DMS53 treated with DMSO at 0.1 percent for 48 hours (cell line): ENCODE measurements at regions not wholly inside any gene's neighbourhood (a gene's known extent, or its start where the extent isn't known, plus 50 kb on each side); places are given as distances from the start of the nearest gene placed in this dataset.
"Not testable (repeated sequence)": the region's sequence is repeated elsewhere in the genome, so short reads cannot be mapped to it uniquely, and the experiment has no call there.

ENCODE experiments used
- DNase-seq: peaks from one replicate; lab custom pipeline; 2025; ENCODE audit not compliant: unreplicated experiment; lab: John Stamatoyannopoulos, UW

DNA sequence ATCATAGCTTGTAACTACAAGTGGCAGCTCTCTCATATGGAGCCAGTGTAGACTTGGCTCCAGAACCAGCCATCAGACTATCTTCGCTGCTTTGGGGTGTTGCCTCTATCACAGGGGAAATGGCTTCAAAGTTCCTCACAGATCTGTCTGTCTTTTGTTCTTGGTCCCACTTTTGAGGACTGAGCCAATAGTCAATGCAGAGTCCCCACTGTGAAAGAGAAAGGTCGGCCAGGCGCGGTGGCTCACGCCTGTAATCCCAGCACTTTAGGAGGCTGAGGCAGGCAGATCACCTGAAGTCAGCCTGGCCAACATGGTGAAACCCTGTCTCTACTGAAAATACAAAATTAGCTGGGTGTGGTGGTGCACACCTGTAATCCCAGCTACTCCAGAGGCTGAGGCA lies 86.9 kb upstream of the FZD7 start:
- DNase-seq, result not testable (repeated sequence)

DNA sequence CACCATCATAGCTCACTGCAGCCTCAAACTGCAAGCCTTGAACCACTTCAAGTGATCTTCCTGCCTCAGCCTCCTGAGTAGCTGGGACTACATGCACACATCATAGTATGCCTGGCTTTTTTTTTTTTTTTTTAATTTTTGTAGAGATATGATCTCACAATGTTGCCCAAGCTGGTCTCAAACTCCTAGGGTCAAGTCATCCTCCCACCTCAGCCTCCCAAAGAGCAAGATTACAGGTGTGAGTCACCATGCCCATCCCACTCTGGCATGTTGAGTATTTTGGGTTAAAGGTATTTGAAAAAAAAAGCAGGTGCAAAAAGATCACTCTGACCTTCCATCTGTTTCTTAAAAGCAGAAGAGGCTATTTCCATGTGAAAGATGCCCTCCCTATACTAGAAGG lies 86.4 kb upstream of the FZD7 start:
- DNase-seq, result no peak

DNA sequence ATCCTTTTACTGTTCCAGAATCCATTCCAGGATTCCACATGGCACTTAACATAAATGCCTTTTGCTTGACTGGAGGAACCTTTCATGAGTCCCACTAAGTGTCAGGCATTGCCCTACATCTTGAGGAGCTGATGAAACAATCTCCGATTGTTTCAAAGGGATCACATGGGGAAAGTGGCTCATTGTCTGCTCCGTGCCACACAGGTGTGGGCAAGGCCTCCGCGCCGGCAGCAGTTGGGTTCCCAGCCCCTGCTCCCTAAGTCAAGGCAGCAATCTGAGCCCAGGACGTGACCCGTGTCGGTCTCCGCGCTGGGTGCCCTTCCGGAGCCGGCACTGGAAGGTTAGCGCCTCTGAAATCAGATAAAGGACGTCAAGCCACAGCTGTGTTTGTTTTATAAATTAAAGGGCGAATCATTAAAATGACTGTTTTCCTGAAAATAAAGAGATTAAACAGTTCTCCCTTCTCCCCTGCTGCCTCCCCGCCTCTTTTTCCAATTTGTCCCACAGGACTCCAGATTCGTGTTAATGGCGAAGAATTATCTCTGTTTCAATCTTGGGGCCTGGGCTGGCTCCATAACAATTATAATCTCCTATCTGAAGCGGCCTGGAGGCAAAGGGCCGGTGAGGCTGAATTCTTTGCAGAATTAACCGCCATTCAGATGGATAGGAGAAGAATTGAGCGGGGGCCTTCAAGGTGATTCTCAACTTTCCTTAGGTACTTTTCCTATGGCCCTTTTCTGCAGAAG lies 84.3 kb upstream of the FZD7 start:
- DNase-seq, result no peak

DNA sequence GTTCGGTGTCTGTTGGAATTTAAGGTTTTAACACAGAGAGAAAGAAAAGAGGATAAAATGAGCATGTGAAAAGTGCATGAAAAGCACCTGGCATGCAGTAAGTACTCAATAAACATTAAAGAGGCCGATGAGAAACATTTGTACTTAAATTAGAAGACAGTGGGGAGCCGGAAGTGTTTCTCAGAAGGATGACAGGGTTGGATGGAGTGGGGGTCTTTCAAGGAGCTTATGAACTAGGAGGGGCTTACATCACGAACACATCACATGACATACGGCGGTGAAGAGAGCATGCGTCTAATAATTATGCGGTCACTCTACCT lies 83.8 kb upstream of the FZD7 start:
- no peak for DNase-seq

DNA sequence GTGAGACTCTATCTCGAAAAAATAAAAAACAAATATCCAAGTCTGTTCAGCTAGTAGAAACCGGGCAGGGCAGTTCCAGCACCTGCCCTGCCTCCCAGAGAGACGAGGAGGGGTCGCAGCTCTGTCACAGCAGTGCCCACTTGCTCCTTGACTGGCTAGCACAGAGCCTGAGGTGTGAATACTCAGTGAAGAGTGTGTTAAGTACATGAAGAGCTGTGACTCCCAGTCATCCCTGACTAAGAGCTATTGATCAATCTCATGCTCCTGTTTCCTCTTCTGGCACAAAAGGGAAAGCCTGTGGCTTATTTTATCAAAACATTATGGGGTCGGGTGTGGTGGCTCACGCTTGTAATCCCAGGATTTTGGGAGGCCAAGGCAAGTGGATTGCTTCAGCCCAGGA lies 83.0 kb upstream of the FZD7 start:
- DNase-seq, result no peak

DNA sequence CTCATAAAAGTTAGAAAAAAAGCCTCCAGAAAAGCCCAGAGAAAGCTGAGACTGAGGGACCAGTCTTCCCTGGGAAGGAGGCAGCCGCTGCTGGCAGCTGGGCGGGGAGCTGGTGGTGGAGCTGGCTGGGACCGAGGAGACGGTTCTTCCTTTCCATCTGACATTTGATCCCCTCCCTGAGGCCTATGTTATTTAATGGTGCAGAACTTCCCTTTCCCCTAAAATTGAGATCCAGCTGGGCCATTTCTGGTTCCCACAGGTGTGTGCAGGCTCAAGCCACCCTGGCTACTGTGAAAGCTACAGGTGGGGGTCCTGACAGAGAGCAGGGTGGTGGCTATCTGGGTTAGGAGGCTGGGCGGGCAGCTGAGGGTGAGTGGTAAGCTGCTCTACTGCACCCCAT lies 81.5 kb upstream of the FZD7 start:
- DNase-seq, result no peak

DNA sequence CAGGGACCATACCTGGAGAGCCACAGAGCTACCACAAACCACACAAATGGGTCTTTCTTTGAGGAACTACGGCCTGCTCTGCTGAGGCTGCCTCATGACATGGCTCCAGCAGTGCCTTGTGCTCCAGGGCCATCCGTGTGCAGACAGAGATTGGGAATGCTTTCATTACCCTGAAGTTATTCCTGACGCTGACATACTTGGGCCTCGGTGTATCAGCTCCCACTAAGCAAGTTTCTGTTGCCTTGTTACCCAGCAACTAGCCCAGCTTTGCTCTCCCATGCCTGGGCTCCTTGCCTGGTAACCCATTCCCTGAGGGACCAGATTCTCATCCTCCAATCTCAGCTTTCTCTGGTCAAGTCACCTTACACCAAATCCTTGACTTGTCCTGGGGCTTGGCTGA lies 80.3 kb upstream of the FZD7 start:
- no peak for DNase-seq

DNA sequence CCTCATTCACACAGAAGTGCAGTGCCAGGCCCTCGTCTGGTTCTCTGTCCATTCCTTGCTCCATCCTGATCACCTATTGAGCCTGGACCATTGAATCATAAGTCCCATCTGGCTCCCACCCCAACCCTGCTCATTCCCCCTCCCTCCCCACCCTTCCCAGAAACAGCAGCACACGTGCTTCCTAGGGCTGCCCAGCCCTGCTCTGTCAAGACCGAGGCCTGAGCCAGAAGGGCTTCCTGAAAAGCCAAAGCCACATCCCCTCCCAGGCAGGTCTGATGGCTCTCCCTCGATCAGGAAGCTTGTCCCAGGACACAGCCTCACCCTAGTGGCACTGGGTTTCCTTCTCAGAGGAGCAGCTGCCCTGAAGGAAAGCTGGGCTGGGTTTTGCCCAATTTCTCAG lies 79.8 kb upstream of the FZD7 start:
- no peak for DNase-seq

DNA sequence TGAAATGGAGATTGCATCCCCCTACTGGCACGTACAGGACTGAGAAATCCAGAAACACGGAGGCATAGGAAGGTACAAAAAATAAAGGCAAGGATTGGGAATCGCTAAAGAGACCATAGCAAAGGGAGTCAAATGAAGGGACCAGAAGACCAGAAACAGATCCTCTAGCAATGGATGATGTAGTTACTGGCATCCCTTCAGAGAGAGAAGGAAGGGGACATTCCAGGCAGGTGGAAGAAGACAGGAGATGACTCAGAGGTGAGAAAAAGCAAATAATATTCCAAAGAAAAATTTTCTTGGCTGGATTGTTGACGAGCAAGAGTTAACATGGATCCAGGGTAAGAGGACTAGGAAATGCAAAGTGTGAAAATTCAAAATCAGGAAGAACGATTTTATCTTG lies 78.4 kb upstream of the FZD7 start:
- no peak for DNase-seq

DNA sequence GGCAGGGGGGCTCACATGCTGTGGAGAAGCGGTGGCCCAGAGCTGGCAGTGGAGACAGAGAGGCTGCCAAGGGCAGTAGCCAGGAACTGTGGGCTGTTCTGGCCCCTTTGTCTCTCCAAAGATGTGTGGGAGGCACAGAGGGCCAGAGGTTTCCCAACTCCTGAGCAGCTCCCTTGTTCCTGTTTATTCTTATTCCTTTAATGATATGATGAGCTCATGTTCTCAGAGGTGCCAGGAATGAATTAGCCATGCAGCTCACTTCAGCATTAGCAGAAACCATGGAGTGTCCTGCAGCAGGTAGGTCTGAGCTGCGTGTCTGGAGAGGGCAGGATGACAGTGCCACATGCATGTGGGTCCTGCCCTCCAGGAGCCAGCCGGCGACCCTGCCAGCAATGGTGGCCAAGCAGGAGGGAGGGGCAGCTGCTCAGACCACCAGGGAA lies 77.9 kb upstream of the FZD7 start:
- DNase-seq, result peak; percentile 10

DNA sequence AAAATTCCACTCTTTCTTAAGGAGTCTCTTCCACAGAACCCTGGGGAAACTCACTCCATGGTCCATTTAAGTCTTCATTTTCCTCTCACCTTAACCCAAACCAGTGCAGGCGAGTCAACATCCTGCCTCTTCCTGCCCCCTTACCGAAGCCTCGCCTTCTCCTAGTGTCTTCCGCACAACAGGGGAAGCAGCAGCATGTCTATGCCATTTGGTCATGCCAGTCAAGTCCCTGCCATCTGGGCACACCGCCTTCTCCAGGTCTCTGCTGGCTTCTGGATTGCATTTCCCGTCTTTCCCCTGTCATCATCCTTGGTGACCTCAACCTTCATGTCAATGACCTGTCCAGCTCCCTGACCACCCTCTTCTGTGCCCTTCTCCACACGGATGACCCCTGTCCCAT lies 77.3 kb upstream of the FZD7 start:
- no peak for DNase-seq

DNA sequence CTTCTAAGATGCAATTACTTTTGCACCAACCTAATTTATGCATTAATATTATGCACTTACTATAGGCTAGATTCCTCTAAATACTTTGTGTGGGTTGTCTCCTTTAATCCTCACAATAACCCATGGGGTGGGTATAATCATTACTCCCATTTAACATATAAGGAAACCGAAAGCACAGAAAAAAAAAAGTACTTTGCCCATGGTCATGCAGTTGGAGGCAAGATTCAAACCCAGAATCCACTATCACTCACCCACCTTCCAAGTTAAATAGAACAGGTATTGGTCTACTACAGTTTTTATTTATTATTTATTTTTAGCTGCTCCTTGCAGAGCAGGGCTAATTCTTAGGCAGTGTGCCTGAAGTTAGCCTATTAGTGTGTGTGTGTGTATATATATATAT lies 76.6 kb upstream of the FZD7 start:
- no peak for DNase-seq

DNA sequence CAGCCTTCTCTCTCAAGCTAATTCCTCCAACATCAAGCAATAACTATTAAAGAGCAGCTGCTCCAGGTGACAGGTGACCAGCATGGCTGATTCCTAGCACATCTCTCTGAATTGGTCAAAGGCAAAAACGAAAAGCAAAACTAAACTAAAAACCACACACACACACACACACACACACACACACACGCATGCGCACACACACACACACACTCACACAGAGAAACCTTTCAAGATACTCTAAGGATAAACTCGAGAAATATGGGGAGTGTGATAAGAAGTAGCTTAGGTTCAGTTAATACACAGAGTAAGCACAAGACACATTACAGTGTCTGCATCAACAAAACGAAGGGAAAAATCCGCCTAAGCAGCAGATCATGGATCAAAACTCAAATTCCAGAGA lies 74.5 kb upstream of the FZD7 start:
- DNase-seq, result no peak

DNA sequence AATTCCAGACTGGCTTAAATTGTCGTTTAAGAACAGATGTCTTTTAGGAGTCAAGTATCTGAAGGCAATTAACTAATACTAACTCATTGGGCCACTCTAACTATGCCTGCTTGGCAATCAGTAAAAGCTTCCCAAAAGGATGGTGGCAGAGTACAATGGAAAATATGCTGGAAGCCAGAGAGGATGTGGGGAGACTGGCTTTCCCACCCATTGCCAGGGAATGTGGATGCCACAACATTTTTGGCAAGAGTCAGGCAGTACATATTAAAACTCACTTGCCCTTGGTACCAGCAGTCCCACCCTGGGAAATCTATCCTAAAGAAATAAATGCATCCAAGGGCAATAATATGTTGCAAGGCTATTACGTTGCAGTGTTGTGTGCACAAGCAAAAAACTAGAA lies 74.0 kb upstream of the FZD7 start:
- no peak for DNase-seq

DNA sequence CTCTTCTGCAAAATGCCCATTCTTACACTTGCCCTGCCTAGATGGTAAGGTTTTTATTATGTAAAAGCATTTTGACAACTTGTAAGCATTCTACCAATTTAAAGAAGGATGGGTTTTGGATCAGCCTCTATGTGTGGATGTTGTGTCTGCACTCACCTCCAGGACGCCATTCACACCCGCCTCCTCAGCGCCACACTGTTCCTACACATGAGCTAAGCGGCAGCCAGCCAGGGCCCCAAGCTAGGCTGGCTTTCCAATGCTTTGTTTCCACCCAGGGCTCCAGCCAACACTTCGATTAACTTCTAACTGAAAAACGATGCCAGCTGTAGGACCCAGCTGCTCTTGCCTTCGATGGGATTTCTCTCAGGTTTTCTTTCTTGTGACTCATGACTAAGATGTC lies 73.3 kb upstream of the FZD7 start:
- no peak for DNase-seq

DNA sequence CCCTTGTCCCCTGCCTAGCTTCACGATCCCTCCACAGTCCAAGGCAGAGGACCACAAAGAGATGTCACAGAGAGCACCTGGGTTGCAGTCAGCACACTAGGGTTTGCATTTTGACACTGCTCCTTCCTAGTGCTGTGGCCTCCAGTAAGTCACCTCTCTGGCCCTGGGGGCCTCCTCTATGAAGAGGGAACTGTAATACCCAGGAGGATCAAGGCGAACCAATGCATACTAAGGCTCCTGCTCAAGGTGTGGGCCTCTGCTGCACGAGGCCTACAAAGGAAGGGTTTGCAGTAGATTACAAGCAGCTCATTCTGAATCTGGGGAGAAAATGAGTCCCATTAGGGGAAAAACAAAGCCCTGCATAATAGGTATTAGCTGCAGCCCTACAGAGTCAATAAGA lies 72.3 kb upstream of the FZD7 start:
- no peak for DNase-seq

DNA sequence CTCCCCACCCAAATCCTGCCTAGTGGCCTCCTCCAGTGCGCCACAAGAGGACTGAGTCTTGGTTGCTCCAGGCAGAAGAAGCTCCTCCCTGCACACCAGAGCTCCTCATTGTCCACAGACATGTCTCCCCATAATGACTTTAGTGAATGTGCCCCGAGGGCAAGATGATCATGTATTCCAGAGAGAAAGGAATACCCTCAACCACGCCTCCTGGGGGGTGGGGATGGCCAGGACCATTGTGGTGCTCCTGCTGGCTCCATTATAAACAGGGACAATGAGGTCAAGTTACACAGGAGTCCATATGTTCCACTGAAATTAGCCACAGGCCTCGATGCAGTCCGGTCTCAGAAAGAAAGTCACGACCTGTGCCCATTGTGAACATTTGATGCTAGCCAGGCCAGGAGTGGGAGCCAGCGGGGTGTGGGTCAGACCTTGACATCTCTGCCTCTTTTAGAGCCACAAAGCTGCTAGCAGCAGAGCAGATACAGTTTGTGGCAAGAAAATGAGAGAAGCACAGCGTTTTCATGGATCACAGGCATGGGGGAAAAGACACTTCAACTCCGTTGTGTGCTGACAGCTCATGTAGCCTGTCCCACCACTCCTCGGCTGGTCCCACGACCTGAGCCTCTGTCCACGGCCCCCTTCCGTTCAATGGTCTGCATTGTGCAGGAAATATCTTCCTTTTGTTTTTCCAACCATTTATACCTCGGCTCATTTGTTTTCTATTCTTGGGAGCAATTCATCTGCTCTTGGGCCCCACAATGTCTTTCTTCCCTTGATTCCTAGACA lies 70.7 kb upstream of the FZD7 start:
- no peak for DNase-seq

DNA sequence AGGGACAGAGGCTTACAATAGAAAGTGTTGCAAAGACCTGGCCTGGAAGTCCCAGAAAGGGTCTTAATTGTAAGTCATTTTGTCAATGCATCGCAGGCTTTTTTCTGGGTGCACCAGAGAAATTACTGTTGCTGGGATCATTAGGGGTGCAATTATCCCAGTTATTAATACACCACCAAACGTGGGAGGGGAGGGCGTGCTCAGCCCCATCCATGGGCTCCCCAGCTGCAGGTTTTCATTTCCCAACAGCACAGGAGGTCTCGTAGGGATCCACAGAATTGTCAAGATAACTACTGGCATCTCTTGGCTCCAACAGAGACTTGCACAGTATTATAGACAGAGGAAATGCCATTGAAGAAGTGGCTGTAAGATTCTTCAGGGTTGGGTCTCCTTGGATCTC lies 69.6 kb upstream of the FZD7 start:
- no peak for DNase-seq

DNA sequence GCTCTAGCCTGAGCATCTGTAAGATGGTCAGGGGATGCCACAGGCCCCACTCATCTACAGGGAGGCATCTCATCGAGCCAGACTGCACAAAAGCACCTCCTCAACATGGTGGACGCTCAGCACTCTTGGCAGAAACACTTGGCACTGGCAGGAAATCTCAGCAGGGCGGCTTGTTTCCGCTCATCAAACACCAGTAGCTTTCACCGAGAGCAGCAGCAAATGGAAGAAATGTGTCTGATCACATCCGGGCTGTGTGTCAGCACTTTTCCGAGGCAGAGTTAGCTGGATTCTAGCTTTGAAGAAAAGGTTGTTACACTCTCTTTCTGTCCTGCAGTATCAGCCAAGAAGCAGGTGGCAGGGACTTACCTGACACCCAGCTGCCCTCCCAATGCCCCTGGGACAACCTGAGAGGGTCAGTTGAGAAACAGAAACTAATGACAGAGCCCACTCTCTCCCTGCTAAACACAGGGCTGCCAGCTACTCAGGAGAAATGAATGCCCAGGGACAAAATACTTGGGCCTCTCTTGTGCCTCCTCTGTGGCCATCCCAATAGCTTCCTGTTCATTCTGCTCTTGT lies 68.9 kb upstream of the FZD7 start:
- DNase-seq, result no peak

DNA sequence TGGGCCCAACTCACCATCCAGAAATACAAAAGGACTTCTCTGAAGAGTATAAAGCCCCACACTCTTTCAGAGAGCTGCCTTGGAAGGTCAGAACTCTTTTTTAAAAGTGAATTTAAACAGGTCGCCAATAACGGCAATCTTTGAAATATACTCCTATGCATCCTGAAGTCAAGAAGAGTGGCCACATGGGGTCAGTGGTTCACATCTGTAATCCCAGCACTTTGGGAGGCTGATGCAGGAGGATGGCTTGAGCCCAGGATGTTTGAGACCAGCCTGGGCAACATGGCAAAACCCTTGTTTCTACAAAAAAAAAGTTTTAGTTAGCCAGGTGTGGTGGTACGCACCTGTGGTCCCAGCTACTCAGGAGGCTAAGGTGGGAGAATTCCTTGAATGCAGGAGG lies 68.1 kb upstream of the FZD7 start:
- no peak for DNase-seq

DNA sequence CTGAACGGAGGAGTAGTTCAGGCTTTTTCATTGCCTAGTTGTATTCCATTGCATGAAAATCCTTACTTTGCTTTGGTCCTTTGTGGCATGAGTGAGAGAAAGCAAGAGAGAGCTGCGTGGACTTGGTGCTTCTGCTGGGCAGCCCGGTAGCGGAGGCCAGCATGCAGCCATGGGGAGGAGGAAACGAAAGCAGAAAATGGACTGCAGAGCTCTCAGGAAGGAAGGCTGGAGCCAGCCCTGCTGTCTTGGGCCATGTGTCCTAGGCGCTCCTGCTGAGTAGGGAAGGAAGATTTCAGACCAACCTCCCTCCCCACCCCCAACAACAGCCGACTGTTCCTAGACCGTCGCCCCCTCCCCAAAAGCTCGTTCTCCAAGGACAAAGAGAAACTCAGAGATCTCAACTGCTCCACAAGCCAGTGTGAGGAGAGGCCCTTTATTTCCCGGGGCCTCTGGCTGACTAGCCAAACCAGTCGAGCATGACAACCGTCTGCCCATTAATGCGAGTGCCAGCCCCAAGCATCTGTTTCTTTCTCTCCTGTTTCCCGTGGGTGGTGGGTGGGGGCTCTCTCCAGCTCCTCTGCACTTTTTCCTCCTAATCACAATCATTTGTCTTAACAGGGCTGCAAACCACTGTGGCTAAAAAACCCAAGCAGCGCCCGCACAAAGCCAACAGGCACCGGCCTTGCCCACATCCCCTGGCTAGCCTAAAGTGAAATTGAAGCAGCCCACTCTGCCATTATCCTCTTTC lies 66.8 kb upstream of the FZD7 start:
- DNase-seq, result no peak

DNA sequence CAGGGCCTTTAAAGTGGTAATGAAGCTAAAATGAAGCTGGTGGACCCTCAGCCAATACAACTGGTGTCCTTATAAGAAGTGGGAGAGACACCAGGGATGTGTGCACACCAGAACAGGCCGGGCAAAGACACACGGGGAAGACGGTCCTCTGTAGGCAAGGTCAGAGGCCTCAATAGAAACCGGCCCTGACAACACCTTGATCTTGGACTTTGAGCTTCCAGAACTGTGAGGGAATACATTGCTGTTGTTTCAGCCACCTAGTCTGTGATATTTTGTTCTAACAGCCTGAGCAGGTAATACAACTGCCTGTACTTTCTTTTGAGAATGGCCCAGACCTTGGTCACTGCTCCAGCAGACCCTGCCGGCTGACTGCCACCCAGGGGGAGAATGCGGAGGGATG lies 65.6 kb upstream of the FZD7 start:
- no peak for DNase-seq
